Kidney (tissue), 13 donors: ENCODE measurements at regions not wholly inside any gene's neighbourhood (a gene's known extent, or its start where the extent isn't known, plus 50 kb on each side); places are given as distances from the start of the nearest gene placed in this dataset.

Source experiments
- DNase-seq, 5 donors: peaks; one replicate each; pipeline ENCODE4 v3.0.0-alpha.2; 2013 to 2020
- FAIRE-seq: peaks from 2 replicates; lab custom pipeline; 2012; peaks lifted over from hg19 to GRCh38; lab: Jason Lieb, UNC
- H3K27ac ChIP-seq, 2 donors: one replicate each; pipeline ENCODE4 v1.7.0; 2013; ENCODE audit warnings: low read depth in 2 of 2, low read length in 2 of 2, inconsistent platforms in 1 of 2
- H3K27me3 ChIP-seq: one replicate; pipeline ENCODE4 v1.7.1; 2013; ENCODE audit warnings: low read length, inconsistent platforms; ENCODE audit not compliant: control insufficient read depth, insufficient read depth
- H3K36me3 ChIP-seq, 3 donors: one replicate each; pipeline versions ENCODE4 v1.7.0 to v1.7.1; 2013; ENCODE audit warnings: low read length in 3 of 3, control low read depth in 1 of 3, inconsistent platforms in 1 of 3; ENCODE audit not compliant: insufficient read depth in 3 of 3, control insufficient read depth in 2 of 3
- H3K4me1 ChIP-seq, 3 donors: one replicate each; pipeline versions ENCODE4 v1.7.0 to v1.7.1; 2013; ENCODE audit warnings: low read length in 3 of 3, inconsistent platforms in 1 of 3, low read depth in 1 of 3; ENCODE audit not compliant: control insufficient read depth in 2 of 3, insufficient read depth in 2 of 3
- H3K4me3 ChIP-seq, 3 donors: one replicate each; pipeline versions ENCODE4 v1.7.0 to v1.8.1; 2013; ENCODE audit warnings: low read length in 3 of 3, control low read depth in 1 of 3, inconsistent platforms in 1 of 3
- H3K9ac ChIP-seq, 3 donors: one replicate each; pipeline versions ENCODE4 v1.7.0 to v1.7.1; 2013; ENCODE audit warnings: low read length in 3 of 3, control low read depth in 1 of 3, inconsistent platforms in 1 of 3
- H3K9me3 ChIP-seq, 3 donors: one replicate each; pipeline versions ENCODE4 v1.7.0 to v1.7.1; 2013; ENCODE audit warnings: low read length in 3 of 3, control low read depth in 1 of 3, inconsistent platforms in 1 of 3; ENCODE audit not compliant: control insufficient read depth in 2 of 3, insufficient read depth in 1 of 3
- CTCF ChIP-seq: IDR thresholded peaks from 3 replicates; pipeline ENCODE4 v1.5.1; 2012; ENCODE audit warnings: mild to moderate bottlenecking, moderate library complexity, borderline replicate concordance; ENCODE audit not compliant: insufficient read depth; ENCODE audit errors: extremely low read depth
- intact Hi-C: fragments of 100-400 bp; cut with DNase I; formaldehyde crosslinking; loops from one replicate; pipeline ENCODE4 v1.11.1; 2022
- donor health status: control.
- donor health status: control.
- donor health status: control.
- donor health status: control.
- donor health status: control.
- donor health status: DM: yes; HTN: yes; CAD: no.
- donor health status: Normal renal cell carcinoma (clear cell type).

- FAIRE-seq, result no peak
- no peak overlapping the region for H3K9ac ChIP-seq
- no peak for TF ChIP-seq CTCF
- H3K27ac ChIP-seq, result no peak overlapping the region
- H3K4me1 ChIP-seq, result no peaks in the 10 kb centered on the region
- H3K9me3 ChIP-seq, result no peaks in the 10 kb centered on the region
- DNase-seq, result no peak
- no peaks in the 10 kb centered on the region for H3K27me3 ChIP-seq
- no peak overlapping the region for H3K4me3 ChIP-seq
- intact Hi-C loops, result no loop called here
- peaks cover 0 to 5% (median 5%) of the 10 kb centered on the region in 3 donors for H3K36me3 ChIP-seq
Observed at GRCh38 chr18:46269275-46269674, 165.1 kb downstream of the HAUS1 start.

GRCh38 chr18:46271488-46271887, 167.3 kb downstream of the HAUS1 start:
- FAIRE-seq, result no peak
- intact Hi-C loops, result no loop called here

GRCh38 chr18:46273861-46274260, 169.7 kb downstream of the HAUS1 start:
- H3K27ac ChIP-seq, result no peak overlapping the region
- intact Hi-C loops, result no loop called here
- H3K4me1 ChIP-seq, result no peaks in the 10 kb centered on the region
- no peaks in the 10 kb centered on the region for H3K27me3 ChIP-seq
- H3K4me3 ChIP-seq, result no peak overlapping the region
- H3K9ac ChIP-seq, result no peak overlapping the region
- H3K36me3 ChIP-seq, result peaks cover 0 to 3% (median 0%) of the 10 kb centered on the region in 3 donors
- DNase-seq (no peak), FAIRE-seq (no peak)
- H3K9me3 ChIP-seq, result no peaks in the 10 kb centered on the region
- no peak for TF ChIP-seq CTCF

More at GRCh38 chr18:46271488-46271887, 167.3 kb downstream of the HAUS1 start:
- no peak overlapping the region for H3K4me3 ChIP-seq
- H3K9ac ChIP-seq, result no peak overlapping the region
- no peak for TF ChIP-seq CTCF
- no peaks in the 10 kb centered on the region for H3K27me3 ChIP-seq
- H3K27ac ChIP-seq, result no peak overlapping the region
- H3K36me3 ChIP-seq, result peaks cover 0 to 5% (median 3%) of the 10 kb centered on the region in 3 donors
- no peaks in the 10 kb centered on the region for H3K9me3 ChIP-seq
- H3K4me1 ChIP-seq, result no peaks in the 10 kb centered on the region
- no peak for DNase-seq

- FAIRE-seq, result no peak
- Histone ChIP-seq H3K4me1 (no peaks in the 10 kb centered on the region), H3K9me3 (no peaks in the 10 kb centered on the region), H3K36me3 (peaks cover 0 to 2% (median 0%) of the 10 kb centered on the region in 3 donors), H3K4me3 (no peak overlapping the region), H3K27me3 (no peaks in the 10 kb centered on the region), H3K27ac (no peak overlapping the region), H3K9ac (no peak overlapping the region)
- TF ChIP-seq CTCF, result no peak
- intact Hi-C loops, result no loop called here
- DNase-seq, result no peak
Observed at GRCh38 chr18:46274266-46274665, 170.1 kb downstream of the HAUS1 start.
